Heart left ventricle (tissue), 16 donors: ENCODE measurements at regions not wholly inside any gene's neighbourhood (a gene's known extent, or its start where the extent isn't known, plus 50 kb on each side); places are given as distances from the start of the nearest gene placed in this dataset.

ENCODE experiments used
- ATAC-seq, 4 donors: fragments of 200-7000 bp; cut with Tn5 transposase; one replicate each; pipeline ENCODE4 v1.9.1; 2020 to 2022; ENCODE audit warnings: moderate library complexity in 4 of 4, mild to moderate bottlenecking in 3 of 4, moderate number of reproducible peaks in 1 of 4
- DNase-seq, 5 donors: peaks; one replicate each; pipeline ENCODE4 v3.0.0-alpha.2; 2020
- H3K27ac ChIP-seq, 12 donors: fragments of 200-600 bp; sonication (generic) in 4 of 12; one replicate each; pipeline versions ENCODE4 v1.5.0 to v1.8.0; 2016 to 2022; ENCODE audit warnings: mild to moderate bottlenecking in 2 of 12
- H3K27me3 ChIP-seq, 9 donors: fragments of 200-600 bp; sonication (generic) in 2 of 9; one replicate each; pipeline versions ENCODE4 v1.5.1 to v1.8.0; 2016 to 2022; ENCODE audit warnings: mild to moderate bottlenecking in 3 of 9
- H3K36me3 ChIP-seq, 9 donors: fragments of 200-600 bp; sonication (generic) in 2 of 9; one replicate each; pipeline versions ENCODE4 v1.5.0 to v1.8.0; 2018 to 2022; ENCODE audit warnings: mild to moderate bottlenecking in 2 of 9
- H3K4me1 ChIP-seq, 12 donors: fragments of 200-600 bp; sonication (generic) in 4 of 12; one replicate each; pipeline versions ENCODE4 v1.5.0 to v1.8.0; 2016 to 2022; ENCODE audit warnings: mild to moderate bottlenecking in 3 of 12
- H3K4me3 ChIP-seq, 12 donors: fragments of 200-600 bp; sonication (generic) in 4 of 12; one replicate each; pipeline versions ENCODE4 v1.5.0 to v1.8.0; 2017 to 2022; ENCODE audit warnings: mild to moderate bottlenecking in 9 of 12, moderate library complexity in 4 of 12
- H3K9me3 ChIP-seq, 12 donors: fragments of 200-600 bp; sonication (generic) in 4 of 12; one replicate each; pipeline versions ENCODE4 v1.5.0 to v1.8.0; 2016 to 2022; ENCODE audit warnings: mild to moderate bottlenecking in 1 of 12
- CTCF ChIP-seq, 12 donors: fragments of 200-600 bp; sonication (generic) in 4 of 12; IDR thresholded peaks; one replicate each; pipeline versions ENCODE4 v1.5.0 to v1.8.0; 2018 to 2022; ENCODE audit warnings: antibody characterized with exemption in 12 of 12, mild to moderate bottlenecking in 5 of 12
- POLR2A ChIP-seq, 2 donors: fragments of 450-650 bp; IDR thresholded peaks; one replicate each; pipeline ENCODE4 v1.6.1; 2017; ENCODE audit warnings: antibody characterized with exemption in 2 of 2, mild to moderate bottlenecking in 2 of 2, moderate library complexity in 2 of 2
- WGBS, 4 donors: extraction: QIAGEN DNeasy Blood & Tissue Kit in 2 of 4; methylation state at CpG; one replicate each; pipeline versions ENCODE4 v1.1.5 to v1.1.7; 2013 to 2018; 5-methylcytosine and 5-hydroxymethylcytosine counted together
- intact Hi-C, 10 donors: fragments of 100-400 bp; cut with DNase I; formaldehyde crosslinking; loops; one replicate each; pipeline versions ENCODE4 v1.11.1 to v1.14.2; 2022
- donor health status: ischemic (EF 13 %, LVEDD 7.1; RV severe dilation, severe dysfunction).
- donor health status: healthy with polysubstance abuse.
- donor health status: DM: no; HTN: yes; CAD: no.
- donor health status: DM: no; HTN: no; CAD: no.
- donor health status: ischemic (EF 25% LVEDD 6.9; RV normal size, moderate dysfunction).
- donor health status: ischemic (EF 25% LVEDD 5.7; RV mildly dilated, moderate dysfunction).
- donor health status: healthy.
- donor health status: DM: yes; HTN: yes; CAD: no.
- donor health status: ischemic (EF 35%, LVEDD 5.7; RV mildly dilated, moderate dysfunction).
- donor health status: nonischemic (EF 11% LVEDD 7.7; RV severe dilation, severe dysfunction).
- donor health status: DM: yes; HTN: yes; CAD: no.
- donor health status: PGD.
- donor health status: ischemic (EF 29% LVEDD 5.4; RV normal size, mild dysfunction).
- donor health status: nonischemic (EF 23%, LVEDD 6.1; RV moderate dilation, normal function).

GRCh38 chr11:27837895-27838563, 137.8 kb upstream of the BDNF start:
- no peak for ATAC-seq
- no peak for DNase-seq
- Histone ChIP-seq H3K9me3 (peaks cover 0 to 3% (median 0%) of the 10 kb centered on the region in 12 donors), H3K4me1 (no peaks in the 10 kb centered on the region), H3K4me3 (no peak overlapping the region), H3K36me3 (no peaks in the 10 kb centered on the region), H3K27me3 (peaks cover 0 to 4% (median 0%) of the 10 kb centered on the region in 9 donors), H3K27ac (no peak overlapping the region)
- TF ChIP-seq CTCF (IDR thresholded peaks at IDR 0.05) = no peak
- TF ChIP-seq POLR2A (IDR thresholded peaks at IDR 0.05) = no peak
- WGBS, 4 donors = 51 to 70% (median 64%) methylated on average over 2 of the region's 2 CpGs
- intact Hi-C loops = no loop called here

GRCh38 chr11:27830206-27830605, 130.0 kb upstream of the BDNF start:
- ATAC-seq = no peak
- 68 to 86% (median 71%) methylated on average over 3 of the region's 3 CpGs for WGBS, 4 donors

GRCh38 chr11:27820249-27820648, 120.0 kb upstream of the BDNF start:
- TF ChIP-seq CTCF (IDR thresholded peaks at IDR 0.05) (no peak), POLR2A (IDR thresholded peaks at IDR 0.05) (no peak)
- Histone ChIP-seq H3K9me3 (peaks cover 0 to 5% (median 0%) of the 10 kb centered on the region in 12 donors), H3K27ac (no peak overlapping the region), H3K4me3 (no peak overlapping the region), H3K36me3 (no peaks in the 10 kb centered on the region), H3K4me1 (no peaks in the 10 kb centered on the region), H3K27me3 (no peaks in the 10 kb centered on the region)
- no peak for ATAC-seq
- intact Hi-C loops = no loop called here
- DNase-seq = no peak

More at GRCh38 chr11:27830206-27830605, 130.0 kb upstream of the BDNF start:
- Histone ChIP-seq H3K27me3 (peaks cover 0 to 4% (median 0%) of the 10 kb centered on the region in 9 donors), H3K4me1 (no peaks in the 10 kb centered on the region), H3K27ac (no peak overlapping the region), H3K4me3 (no peak overlapping the region), H3K9me3 (peaks cover 0 to 6% (median 0%) of the 10 kb centered on the region in 12 donors), H3K36me3 (no peaks in the 10 kb centered on the region)
- no peak for DNase-seq
- TF ChIP-seq CTCF (IDR thresholded peaks at IDR 0.05) (no peak), POLR2A (IDR thresholded peaks at IDR 0.05) (no peak)
- intact Hi-C loops = no loop called here

GRCh38 chr11:27816197-27816596, 115.9 kb upstream of the BDNF start:
- no peak overlapping the region for H3K4me3 ChIP-seq
- no peaks in the 10 kb centered on the region for H3K4me1 ChIP-seq
- H3K36me3 ChIP-seq = no peaks in the 10 kb centered on the region
- H3K27ac ChIP-seq = no peak overlapping the region
- ATAC-seq (no peak), DNase-seq (no peak)
- H3K27me3 ChIP-seq = peaks cover 0 to 6% (median 0%) of the 10 kb centered on the region in 9 donors
- WGBS, 4 donors = 74 to 88% (median 83%) methylated on average over 1 of the region's 1 CpG
- TF ChIP-seq POLR2A (IDR thresholded peaks at IDR 0.05) (no peak), CTCF (IDR thresholded peaks at IDR 0.05) (no peak)
- intact Hi-C loops = no loop called here
- peaks cover 0 to 5% (median 0%) of the 10 kb centered on the region in 12 donors for H3K9me3 ChIP-seq
